ENCODE measurements at regions not wholly inside any gene's neighbourhood (a gene's known extent, or its start where the extent isn't known, plus 50 kb on each side); places are given as distances from the start of the nearest gene placed in this dataset.
"Not testable (repeated sequence)": the region's sequence is repeated elsewhere in the genome, so short reads cannot be mapped to it uniquely, and the experiment has no call there.

- DNase-seq: no peak
Observed at GRCh38 chr13:48810013-48810412, 156.3 kb downstream of the CYSLTR2 start.

GRCh38 chr13:48813518-48813917 is 159.8 kb downstream of the CYSLTR2 start:
- no peak for DNase-seq

DNA sequence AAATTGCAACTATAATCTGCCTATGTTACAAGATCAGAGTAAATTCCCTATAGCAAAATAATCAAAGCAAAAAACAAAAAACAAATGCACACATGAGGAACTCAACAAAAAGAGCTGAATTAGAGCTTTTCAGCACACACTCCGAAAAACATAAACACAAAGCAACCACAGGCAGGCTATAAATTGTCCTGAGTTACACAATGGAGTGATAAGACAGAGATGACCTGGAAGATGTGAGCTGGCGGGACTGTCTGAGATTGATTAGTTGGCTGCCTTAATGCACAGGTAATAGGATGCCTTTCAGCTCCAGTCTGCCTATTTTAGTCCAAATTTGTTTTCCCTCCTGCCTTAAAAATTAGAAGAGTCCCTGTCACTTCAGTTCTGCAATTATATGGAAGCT is 159.0 kb upstream of the FNDC3A start:
- no peak for DNase-seq

- no peak for DNase-seq
Observed at GRCh38 chr13:48817166-48817802, 158.4 kb upstream of the FNDC3A start.

- DNase-seq: no peak
Observed at GRCh38 chr13:48818495-48819356, 157.0 kb upstream of the FNDC3A start.

- no peak for DNase-seq
Observed at GRCh38 chr13:48819376-48819775, 156.3 kb upstream of the FNDC3A start.

DNA sequence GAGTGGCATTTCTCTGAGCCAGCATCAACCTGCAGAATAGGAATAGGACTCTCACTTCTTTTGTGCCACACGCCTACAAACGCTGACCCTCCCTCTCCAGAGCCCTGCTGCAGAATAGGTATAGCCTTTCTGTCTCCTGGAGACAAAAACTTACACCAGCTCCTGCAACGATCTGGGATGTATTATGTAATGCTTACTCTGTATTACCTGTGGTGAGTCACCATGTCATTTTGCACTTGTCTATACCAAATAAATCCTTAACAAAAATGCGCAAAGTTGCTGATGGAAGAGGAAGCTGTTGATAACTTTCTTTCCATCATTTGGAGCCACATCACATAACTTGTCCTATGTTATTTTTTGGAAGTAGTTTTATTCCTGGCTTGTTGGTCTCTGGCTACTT is 155.8 kb upstream of the FNDC3A start:
- no peak for DNase-seq

- not testable (repeated sequence) for DNase-seq
Observed at GRCh38 chr13:48823526-48823925, 152.2 kb upstream of the FNDC3A start.

- no peak for DNase-seq
Observed at GRCh38 chr13:48826039-48826438, 149.7 kb upstream of the FNDC3A start.

DNA sequence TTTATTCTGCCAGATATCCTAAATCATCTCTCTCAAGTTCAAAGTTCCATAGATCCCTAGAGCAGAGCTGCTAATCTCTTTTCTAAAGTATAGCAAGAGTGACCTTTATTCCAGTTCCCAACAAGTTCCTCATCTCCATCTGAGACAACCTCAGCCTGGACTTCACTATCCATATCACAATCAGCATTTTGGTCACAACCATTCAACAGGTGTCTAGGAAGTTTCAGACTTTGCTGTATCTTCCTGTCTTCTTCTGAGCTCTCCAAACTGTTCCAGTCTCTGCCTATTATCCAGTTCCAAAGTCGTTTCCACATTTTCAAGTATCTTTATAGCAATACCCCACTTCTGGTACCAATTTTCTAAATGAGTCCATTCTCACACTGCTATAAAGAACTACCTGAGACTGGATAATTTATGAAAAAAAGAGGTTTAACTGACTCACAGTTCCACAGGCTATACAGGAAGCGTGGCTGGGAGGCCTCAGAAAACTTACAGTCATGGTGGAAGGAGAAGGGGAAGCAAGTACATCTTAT is 148.7 kb upstream of the FNDC3A start:
- DNase-seq: peak; percentile 14

GRCh38 chr13:48827709-48828108 is 148.0 kb upstream of the FNDC3A start:
- no peak for DNase-seq

- no peak for DNase-seq
Observed at GRCh38 chr13:48828962-48829411, 146.7 kb upstream of the FNDC3A start.

DNA sequence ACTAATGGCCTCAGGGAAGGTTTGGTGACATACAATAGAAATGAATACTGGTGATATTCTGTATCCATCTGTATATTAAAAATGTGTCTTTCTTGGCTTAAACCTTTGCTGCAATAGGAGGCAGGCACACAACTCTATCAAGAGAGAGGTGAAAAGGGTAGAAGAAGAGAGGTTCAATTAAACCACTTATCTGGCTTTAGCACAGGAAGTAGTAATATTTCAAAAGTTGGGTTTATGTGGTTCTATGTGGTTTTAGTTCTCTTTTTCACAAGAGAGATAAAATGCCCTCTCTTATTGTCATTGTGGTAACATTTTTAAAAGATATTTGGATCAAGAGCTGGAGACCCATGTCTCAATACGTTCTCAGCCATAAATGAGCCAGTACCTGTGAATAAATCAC is 146.2 kb upstream of the FNDC3A start:
- peak; percentile 87 for DNase-seq

- peak; percentile 42 for DNase-seq
Observed at GRCh38 chr13:48831248-48831647, 144.5 kb upstream of the FNDC3A start.

DNA sequence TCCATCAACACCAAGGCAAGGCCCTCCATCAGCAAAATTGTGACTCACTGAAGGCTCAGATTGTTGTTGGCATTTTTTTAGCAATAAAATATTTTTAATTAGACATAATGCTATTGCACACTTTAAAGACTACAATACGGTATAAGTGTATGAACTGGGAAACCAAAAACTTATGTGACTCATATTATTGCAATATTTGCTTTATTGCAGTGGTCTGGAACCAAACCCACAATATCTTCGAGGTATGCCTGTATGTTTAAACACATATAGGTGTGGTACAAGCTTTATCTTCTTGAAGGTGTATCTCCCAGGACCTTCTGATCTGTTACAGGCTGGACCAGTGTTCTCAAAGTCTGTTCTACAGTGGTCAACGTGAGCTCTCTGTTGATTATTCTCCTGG is 142.3 kb upstream of the FNDC3A start:
- DNase-seq: no peak

- DNase-seq: not testable (repeated sequence)
Observed at GRCh38 chr13:48835326-48835725, 140.4 kb upstream of the FNDC3A start.

DNA sequence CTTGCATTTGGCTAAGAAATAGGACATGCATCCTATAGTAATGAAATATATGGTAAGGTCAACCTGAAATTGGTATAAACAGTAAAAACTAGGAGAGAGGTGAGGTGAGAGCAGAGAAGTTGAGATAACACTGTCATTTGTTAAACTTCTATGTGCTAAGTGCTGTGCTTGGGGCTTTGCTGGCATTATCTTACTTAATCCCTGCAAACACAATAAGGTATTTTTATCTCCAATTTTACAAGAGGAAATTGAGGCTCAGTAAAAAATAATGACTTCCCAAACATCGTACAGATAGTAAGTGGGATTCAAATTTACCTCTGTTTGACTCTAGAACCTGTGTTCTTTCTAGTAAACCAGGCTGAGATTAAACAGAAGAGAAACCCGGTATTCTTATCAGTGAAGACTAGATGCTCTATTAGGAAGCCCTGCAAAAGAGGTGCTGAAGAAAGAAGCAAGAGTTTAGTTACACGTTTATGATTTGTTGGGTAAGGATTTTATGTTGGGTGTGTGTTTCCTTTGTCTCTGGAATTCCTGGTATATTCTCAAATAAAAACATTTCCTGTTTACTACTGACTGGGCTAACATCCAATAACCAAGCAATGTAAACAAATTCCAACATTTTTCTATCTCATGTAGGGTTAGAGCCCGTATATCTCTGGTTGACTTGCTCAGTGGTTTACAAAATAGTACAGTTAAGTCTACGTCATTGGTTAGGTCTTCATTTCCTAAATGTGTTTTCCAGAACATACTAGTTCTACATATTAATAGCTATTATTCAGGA is 137.3 kb upstream of the FNDC3A start:
- no peak for DNase-seq

DNA sequence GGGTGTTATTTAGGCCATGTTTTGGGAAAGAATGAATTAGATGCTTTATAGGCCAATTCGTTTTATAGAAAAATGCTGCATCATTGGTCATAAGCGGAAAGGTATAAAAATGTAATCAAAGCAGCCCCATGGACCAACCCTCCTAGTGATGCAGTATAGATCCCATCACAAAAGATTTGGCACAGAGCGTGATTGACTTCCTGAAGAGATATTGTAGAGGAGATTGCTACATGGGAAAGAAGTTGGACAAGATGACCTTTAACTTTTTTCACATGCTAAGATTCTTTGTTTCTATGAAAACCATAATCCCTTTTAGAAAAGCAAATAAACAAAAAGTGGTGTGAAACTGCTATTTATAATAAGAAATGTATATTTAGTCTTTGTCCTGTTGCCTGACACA is 136.5 kb upstream of the FNDC3A start:
- no peak for DNase-seq

- no peak for DNase-seq
Observed at GRCh38 chr13:48840366-48840765, 135.3 kb upstream of the FNDC3A start.

GRCh38 chr13:48842316-48842715 is 133.4 kb upstream of the FNDC3A start:
- no peak for DNase-seq

DNA sequence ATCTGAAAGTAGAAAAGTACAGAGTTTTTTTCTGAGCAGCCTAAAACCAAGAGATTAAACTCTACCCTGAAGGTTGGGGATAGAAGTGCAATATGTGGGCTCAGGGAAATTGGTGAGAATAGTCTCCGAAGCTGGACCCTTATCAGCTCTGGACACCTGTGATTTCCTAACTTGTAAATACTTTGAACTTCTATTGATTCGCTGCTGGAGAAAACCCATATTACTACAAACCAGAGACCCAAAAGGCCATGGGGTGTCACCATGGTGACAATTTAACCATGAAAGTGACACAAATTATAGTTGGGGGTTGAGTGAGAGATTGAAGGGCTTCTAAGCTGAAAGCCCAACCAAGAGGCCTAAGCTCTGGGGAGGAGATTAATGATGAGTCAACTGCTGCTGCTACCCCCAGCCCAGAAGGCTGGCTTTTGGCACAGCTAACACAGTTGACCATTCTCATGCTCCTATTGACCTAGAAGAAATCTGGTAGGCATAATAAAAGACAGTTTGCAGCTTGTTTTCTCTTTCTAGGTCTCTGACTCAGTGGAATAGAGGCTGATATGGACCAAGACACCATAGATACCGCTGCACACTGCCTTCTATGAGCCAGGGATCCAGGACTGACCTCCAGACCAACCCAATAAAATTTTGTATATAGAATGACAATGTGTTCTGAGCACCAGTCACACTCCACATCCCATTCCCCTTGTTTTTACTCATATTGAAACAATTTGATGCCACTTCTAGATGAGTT is 131.9 kb upstream of the FNDC3A start:
- no peak for DNase-seq

DNA sequence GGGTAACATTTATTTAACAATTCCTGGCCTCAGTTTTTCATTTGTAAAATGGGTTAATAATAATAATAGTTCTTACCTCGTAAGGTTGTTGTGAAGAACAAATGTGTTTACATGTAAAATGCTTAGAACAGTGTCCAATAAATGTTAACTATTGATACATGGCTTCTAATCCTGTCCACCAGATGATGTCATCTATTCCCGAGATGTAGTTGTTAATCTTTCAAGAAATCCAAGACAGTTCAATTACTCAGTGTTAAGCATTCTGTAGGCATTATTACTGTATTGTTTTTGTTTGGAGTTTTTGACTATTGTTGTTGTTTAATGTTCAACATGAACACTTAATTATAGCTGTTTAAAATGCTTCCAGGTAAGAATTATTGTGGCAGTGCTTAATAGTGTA is 131.0 kb upstream of the FNDC3A start:
- no peak for DNase-seq

- DNase-seq: no peak
Observed at GRCh38 chr13:48849515-48849914, 126.2 kb upstream of the FNDC3A start.

All from MV-4-11 (cell line).